ENCODE measurements at regions not wholly inside any gene's neighbourhood (a gene's known extent, or its start where the extent isn't known, plus 50 kb on each side); places are given as distances from the start of the nearest gene placed in this dataset.

GRCh38 chr12:77406219-77406905 is 341.0 kb upstream of the E2F7 start:
- H3K27ac Mint-ChIP-seq = no peak overlapping the region
- no peaks in the 10 kb centered on the region for H3K4me1 Mint-ChIP-seq
- no peak for DNase-seq (ENCODE audit: low spot score in 2 of 2)
- no peaks in the 10 kb centered on the region for H3K36me3 Mint-ChIP-seq
- ATAC-seq = no peak
- no peak overlapping the region for H3K4me3 Mint-ChIP-seq
- no peaks in the 10 kb centered on the region for H3K9me3 Mint-ChIP-seq

- no peaks in the 10 kb centered on the region for H3K4me1 Mint-ChIP-seq
- ATAC-seq (no peak), DNase-seq (ENCODE audit: low spot score in 2 of 2) (no peak)
- H3K36me3 Mint-ChIP-seq = no peaks in the 10 kb centered on the region
- H3K4me3 Mint-ChIP-seq = no peak overlapping the region
- peaks cover 3% of the 10 kb centered on the region for H3K9me3 Mint-ChIP-seq
- H3K27ac Mint-ChIP-seq = no peak overlapping the region
Measured at GRCh38 chr12:77402716-77403115, 337.3 kb upstream of the E2F7 start.

- no peak overlapping the region for H3K27ac Mint-ChIP-seq
- H3K4me3 Mint-ChIP-seq = no peak overlapping the region
- H3K36me3 Mint-ChIP-seq = no peaks in the 10 kb centered on the region
Measured at GRCh38 chr12:77401770-77402081, 336.4 kb upstream of the E2F7 start.

DNA sequence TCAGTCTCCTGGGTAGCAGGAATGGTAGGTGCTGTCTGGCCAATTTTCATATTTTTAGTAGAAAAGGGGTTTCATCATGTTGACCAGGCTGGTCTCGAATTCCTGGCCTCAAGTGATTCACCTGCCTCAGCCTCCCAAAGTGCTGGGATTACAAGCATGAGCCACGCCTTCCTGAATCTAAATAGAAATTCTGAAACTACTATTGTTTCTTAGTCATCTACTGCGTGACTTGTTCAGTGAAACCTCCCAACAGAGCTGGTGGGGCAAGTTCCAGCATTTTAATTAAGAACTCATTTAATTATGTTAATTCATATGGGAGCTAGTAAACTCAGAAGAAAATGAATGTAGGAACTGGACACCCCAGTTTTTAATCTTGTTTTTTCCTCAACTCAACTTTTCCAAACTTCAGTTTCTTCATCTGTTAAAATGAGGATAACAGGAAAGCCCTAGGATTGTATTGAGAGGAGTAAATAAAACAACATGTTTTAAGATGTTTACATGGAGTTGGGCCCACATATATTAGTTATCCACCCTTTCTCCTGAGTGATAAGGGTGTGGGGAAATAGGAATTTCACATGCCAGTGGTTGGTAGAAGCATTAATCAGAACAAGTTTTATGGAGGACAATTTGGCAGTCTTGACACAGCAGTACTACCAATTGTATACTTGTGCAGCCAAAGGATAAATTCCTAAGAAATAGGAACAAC is 335.8 kb upstream of the E2F7 start:
- H3K27ac Mint-ChIP-seq = no peak overlapping the region
- no peak for DNase-seq (ENCODE audit: low spot score in 2 of 2)
- peaks cover 3% of the 10 kb centered on the region for H3K9me3 Mint-ChIP-seq
- no peak for ATAC-seq
- H3K4me3 Mint-ChIP-seq = no peak overlapping the region
- H3K36me3 Mint-ChIP-seq = no peaks in the 10 kb centered on the region
- no peaks in the 10 kb centered on the region for H3K4me1 Mint-ChIP-seq

More at GRCh38 chr12:77401770-77402081, 336.4 kb upstream of the E2F7 start:
- no peaks in the 10 kb centered on the region for H3K4me1 Mint-ChIP-seq
- no peak for ATAC-seq
- peaks cover 3% of the 10 kb centered on the region for H3K9me3 Mint-ChIP-seq
- DNase-seq (ENCODE audit: low spot score in 2 of 2) = no peak

GRCh38 chr12:77392467-77393088 is 327.2 kb upstream of the E2F7 start:
- DNase-seq (ENCODE audit: low spot score in 2 of 2) (no peak), ATAC-seq (no peak)
- Mint-ChIP-seq H3K36me3 (no peaks in the 10 kb centered on the region), H3K4me1 (no peaks in the 10 kb centered on the region), H3K9me3 (peaks cover 2% of the 10 kb centered on the region), H3K4me3 (no peak overlapping the region), H3K27ac (no peak overlapping the region)

DNA sequence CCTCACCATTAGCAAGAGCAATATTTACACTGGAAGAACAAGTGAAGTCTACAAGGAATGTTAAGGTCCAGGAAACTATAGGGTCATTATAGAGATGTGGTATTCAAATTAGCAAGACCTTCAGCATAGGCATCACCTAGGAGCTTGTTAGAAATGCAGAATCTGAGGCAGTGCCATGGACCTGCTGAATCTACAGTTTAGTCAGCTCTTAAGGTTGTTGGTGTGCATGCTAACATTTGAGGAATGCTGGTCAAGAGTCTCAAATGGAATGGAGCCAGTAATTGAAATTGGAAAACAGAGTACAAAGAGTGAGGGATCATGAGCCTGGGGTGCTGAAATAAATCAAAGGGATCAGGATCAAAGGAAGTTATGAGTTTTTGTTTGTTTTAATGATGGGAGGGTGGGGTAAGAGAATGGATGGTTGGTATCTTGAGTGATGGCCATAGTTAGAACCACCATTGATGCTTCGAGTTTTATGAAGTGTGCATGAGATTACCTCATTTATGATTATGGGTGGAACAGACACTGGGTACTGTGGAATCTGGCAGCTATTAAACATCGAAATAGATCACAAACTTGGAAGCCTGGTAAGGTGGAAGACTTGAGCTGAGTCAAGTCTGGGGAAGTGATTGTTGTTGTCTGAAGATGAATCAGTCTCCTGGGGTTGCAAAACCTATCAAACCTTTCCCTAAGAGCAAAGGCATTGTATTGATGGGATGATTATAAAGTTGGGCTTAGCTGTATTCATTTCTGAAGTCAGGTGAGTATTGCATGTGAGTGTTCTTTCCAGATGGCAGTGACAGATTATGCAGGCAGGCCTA is 323.3 kb upstream of the E2F7 start:
- H3K9me3 Mint-ChIP-seq = peaks cover 5% of the 10 kb centered on the region
- ATAC-seq = no peak
- DNase-seq (ENCODE audit: low spot score in 2 of 2) = no peak
- no peak overlapping the region for H3K4me3 Mint-ChIP-seq
- no peaks in the 10 kb centered on the region for H3K4me1 Mint-ChIP-seq
- H3K27ac Mint-ChIP-seq = no peak overlapping the region
- H3K36me3 Mint-ChIP-seq = no peaks in the 10 kb centered on the region

DNA sequence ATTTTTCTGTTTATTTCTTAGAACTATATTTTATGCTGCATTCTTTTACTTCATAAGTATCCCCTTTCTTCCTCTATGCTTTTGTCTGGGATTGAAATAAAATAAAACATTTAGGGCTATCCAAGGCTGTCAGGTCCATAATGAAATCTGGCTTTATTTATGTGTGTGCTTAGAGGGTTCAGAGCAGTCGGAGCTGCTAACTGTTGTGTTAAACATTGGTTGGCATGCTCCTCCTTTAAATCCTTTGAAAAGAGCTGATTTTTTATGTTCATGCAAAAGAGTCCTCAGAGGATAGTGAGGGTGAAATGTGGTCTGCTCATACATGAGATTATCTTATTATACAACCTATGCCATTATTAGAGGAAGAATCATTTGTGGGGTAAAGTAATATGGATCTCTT is 322.3 kb upstream of the E2F7 start:
- H3K4me1 Mint-ChIP-seq = no peaks in the 10 kb centered on the region
- peaks cover 9% of the 10 kb centered on the region for H3K9me3 Mint-ChIP-seq
- no peak overlapping the region for H3K27ac Mint-ChIP-seq
- no peak overlapping the region for H3K4me3 Mint-ChIP-seq
- no peaks in the 10 kb centered on the region for H3K36me3 Mint-ChIP-seq
- ATAC-seq (no peak), DNase-seq (ENCODE audit: low spot score in 2 of 2) (no peak)

DNA sequence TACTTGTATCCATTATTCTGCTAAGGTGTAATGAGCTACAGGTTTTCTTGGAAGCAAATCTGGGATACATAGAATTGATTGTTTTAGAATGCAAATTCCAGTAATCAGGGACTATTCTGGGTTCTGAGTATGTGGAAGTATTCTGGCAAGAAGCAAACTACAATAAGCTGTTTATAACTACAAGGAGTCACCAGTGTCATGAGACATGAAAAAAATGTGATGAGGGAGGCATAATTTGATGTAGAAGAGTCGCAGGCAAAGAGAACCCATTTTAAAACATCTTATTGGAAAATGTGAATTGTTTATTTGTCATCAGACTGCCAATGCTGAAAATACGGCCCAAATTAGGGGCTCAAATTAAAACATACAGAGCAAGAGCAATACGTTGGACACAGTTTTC is 321.8 kb upstream of the E2F7 start:
- Mint-ChIP-seq H3K27ac (no peak overlapping the region), H3K4me1 (no peaks in the 10 kb centered on the region), H3K4me3 (no peak overlapping the region), H3K36me3 (no peaks in the 10 kb centered on the region), H3K9me3 (peaks cover 9% of the 10 kb centered on the region)
- DNase-seq (ENCODE audit: low spot score in 2 of 2) = no peak
- no peak for ATAC-seq

GRCh38 chr12:77384941-77385340 is 319.6 kb upstream of the E2F7 start:
- Mint-ChIP-seq H3K4me1 (no peaks in the 10 kb centered on the region), H3K27ac (no peak overlapping the region), H3K4me3 (no peak overlapping the region), H3K9me3 (peaks cover 9% of the 10 kb centered on the region), H3K36me3 (no peaks in the 10 kb centered on the region)
- DNase-seq (ENCODE audit: low spot score in 2 of 2) (no peak), ATAC-seq (no peak)

DNA sequence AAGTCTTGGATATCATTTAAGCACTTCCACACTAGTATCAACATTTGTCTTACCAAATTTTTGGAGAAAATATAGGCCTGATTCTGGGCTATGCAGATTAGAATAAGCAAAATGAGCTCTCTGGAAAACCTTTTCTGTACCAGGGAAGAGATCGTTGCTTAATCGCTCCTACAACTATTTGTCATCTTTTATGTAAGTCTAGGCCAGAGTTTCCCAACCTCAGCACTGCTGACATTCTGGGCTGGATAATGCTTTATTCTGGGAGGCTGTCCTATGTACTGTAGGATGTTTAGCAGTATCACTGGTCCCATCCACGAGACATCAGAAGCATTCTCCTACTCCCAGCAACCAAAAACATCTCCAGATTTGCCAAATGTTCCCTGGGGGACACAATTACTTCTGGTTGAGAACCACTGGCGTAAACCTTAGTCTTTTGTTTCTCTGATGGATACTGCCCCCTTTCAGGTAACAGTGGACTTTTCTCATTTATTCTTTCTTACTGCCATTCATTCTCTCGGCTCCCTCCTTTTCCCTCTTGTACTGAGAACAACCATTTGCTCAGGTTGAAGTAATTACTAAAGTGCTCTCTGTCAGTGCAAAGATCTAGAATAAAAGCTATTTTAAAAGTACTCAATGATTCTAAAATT is 316.9 kb upstream of the E2F7 start:
- no peak for DNase-seq (ENCODE audit: low spot score in 2 of 2)
- Mint-ChIP-seq H3K27ac (no peak overlapping the region), H3K9me3 (peaks cover 9% of the 10 kb centered on the region), H3K4me3 (no peak overlapping the region), H3K4me1 (no peaks in the 10 kb centered on the region), H3K36me3 (no peaks in the 10 kb centered on the region)
- ATAC-seq = no peak

GRCh38 chr12:77377622-77378021 is 312.3 kb upstream of the E2F7 start:
- no peak for DNase-seq (ENCODE audit: low spot score in 2 of 2)
- Mint-ChIP-seq H3K4me3 (no peak overlapping the region), H3K9me3 (peaks cover 5% of the 10 kb centered on the region), H3K4me1 (no peaks in the 10 kb centered on the region), H3K36me3 (no peaks in the 10 kb centered on the region), H3K27ac (no peak overlapping the region)
- ATAC-seq = no peak

- H3K9me3 Mint-ChIP-seq = peaks cover 5% of the 10 kb centered on the region
- no peak overlapping the region for H3K4me3 Mint-ChIP-seq
- no peaks in the 10 kb centered on the region for H3K4me1 Mint-ChIP-seq
- DNase-seq (ENCODE audit: low spot score in 2 of 2) = no peak
- no peak overlapping the region for H3K27ac Mint-ChIP-seq
- no peaks in the 10 kb centered on the region for H3K36me3 Mint-ChIP-seq
- ATAC-seq = no peak
Measured at GRCh38 chr12:77377116-77377515, 311.7 kb upstream of the E2F7 start.

DNA sequence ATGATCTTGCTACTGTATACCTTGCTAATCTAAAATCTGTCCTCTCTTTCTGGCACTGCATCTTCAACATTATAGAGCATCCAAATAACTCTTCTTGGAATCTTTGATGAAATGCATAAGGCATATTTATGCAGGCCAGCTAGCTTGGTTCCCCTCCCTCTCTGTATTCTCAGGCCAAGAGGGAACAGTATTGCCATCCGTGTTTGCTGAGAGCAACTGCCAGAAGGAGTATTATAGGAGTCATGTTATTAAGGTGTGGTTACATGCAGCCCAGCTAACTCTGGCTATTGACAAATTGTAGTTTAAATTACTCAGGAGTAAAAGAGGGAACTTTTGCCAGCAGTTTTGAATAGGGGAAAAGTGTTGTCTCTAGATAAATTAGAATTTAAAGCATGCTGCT is 309.3 kb upstream of the E2F7 start:
- H3K4me3 Mint-ChIP-seq = no peak overlapping the region
- DNase-seq (ENCODE audit: low spot score in 2 of 2) = no peak
- no peaks in the 10 kb centered on the region for H3K4me1 Mint-ChIP-seq
- ATAC-seq = no peak
- H3K36me3 Mint-ChIP-seq = no peaks in the 10 kb centered on the region
- H3K9me3 Mint-ChIP-seq = peaks cover 5% of the 10 kb centered on the region
- H3K27ac Mint-ChIP-seq = no peak overlapping the region

DNA sequence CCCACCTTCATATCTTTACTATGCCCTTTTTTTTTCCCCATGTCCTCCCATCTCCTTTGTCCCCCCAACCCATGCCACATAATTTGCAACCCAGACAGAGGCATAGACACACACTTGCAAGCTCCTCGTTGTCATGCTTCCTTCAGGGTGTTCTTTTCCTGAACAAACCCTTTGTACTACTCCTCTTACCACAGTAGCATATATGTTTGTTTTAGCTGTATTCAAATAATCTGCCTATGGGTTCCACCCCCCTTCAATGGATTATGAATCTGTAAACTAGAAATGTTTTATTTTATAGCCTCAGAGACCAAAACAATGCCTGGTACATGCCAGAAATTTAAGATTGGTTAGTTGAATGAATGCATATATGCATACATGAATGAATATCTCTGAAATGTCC is 307.1 kb upstream of the E2F7 start:
- Mint-ChIP-seq H3K9me3 (peaks cover 7% of the 10 kb centered on the region), H3K4me3 (no peak overlapping the region), H3K36me3 (no peaks in the 10 kb centered on the region), H3K4me1 (no peaks in the 10 kb centered on the region), H3K27ac (no peak overlapping the region)
- ATAC-seq (no peak), DNase-seq (ENCODE audit: low spot score in 2 of 2) (no peak)

DNA sequence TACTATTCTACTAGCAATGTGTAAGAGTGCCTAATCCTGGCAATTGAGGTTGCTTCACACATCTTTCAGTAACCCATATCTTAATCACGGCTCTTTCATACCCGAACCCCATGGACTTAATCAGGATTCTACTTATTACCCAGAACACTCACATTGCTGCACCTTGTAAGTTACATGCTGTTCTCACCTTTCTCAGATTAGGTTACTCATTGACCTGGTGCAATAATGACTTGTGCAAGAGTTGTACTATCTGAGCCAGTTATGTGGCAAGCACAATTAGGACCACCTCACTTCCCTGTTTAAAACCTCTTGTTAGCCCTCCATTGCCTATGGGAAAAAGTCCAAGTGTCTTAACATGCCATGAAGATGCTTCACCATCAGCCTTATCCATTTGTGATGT is 306.7 kb upstream of the E2F7 start:
- no peak for DNase-seq (ENCODE audit: low spot score in 2 of 2)
- no peak for ATAC-seq
- Mint-ChIP-seq H3K4me1 (no peaks in the 10 kb centered on the region), H3K27ac (no peak overlapping the region), H3K36me3 (no peaks in the 10 kb centered on the region), H3K4me3 (no peak overlapping the region), H3K9me3 (peaks cover 6% of the 10 kb centered on the region)

All from stimulated activated effector memory CD8-positive, alpha-beta T cell treated with anti-CD3 and anti-CD28 coated beads, Interleukin-12 subunit alpha, Interleukin-12 subunit beta, amount 100 ng/mL, for 72 hours (primary cell).